ENCODE measurements at regions not wholly inside any gene's neighbourhood (a gene's known extent, or its start where the extent isn't known, plus 50 kb on each side); places are given as distances from the start of the nearest gene placed in this dataset.

GRCh38 chr16:85413691-85414663 lies 199.1 kb upstream of the GSE1 start:
- intact Hi-C loops (cut with DNase I), result no loop called here
- no peaks in the 10 kb centered on the region for H3K9me3 ChIP-seq
- ATAC-seq, result no peak
- no peaks in the 10 kb centered on the region for H3K36me3 ChIP-seq
- H3K27me3 ChIP-seq (ENCODE audit: low read depth), result no peaks in the 10 kb centered on the region
- no peak for TF ChIP-seq CTCF (IDR thresholded peaks at IDR 0.05)
- no peak overlapping the region for H3K27ac ChIP-seq
- H3K4me1 ChIP-seq, result peaks cover 10% of the 10 kb centered on the region
- H3K4me3 ChIP-seq, result no peak overlapping the region
- DNase-seq, result peak; percentile 21

GRCh38 chr16:85415196-85416090 lies 197.7 kb upstream of the GSE1 start:
- ATAC-seq (no peak), DNase-seq (peak; percentile 44)
- Histone ChIP-seq H3K27ac (no peak overlapping the region), H3K27me3 (ENCODE audit: low read depth) (no peaks in the 10 kb centered on the region), H3K36me3 (no peaks in the 10 kb centered on the region), H3K4me3 (no peak overlapping the region), H3K9me3 (no peaks in the 10 kb centered on the region), H3K4me1 (peaks cover 11% of the 10 kb centered on the region)
- intact Hi-C loops (cut with DNase I), result no loop called here
- TF ChIP-seq CTCF (IDR thresholded peaks at IDR 0.05), result no peak

- Histone ChIP-seq H3K27me3 (ENCODE audit: low read depth) (no peaks in the 10 kb centered on the region), H3K9me3 (no peaks in the 10 kb centered on the region), H3K4me3 (peak overlapping the region; percentile 40), H3K4me1 (peaks cover 20% of the 10 kb centered on the region), H3K36me3 (no peaks in the 10 kb centered on the region), H3K27ac (no peak overlapping the region)
- DNase-seq (peak; percentile 89), ATAC-seq (peak; percentile 89 to 90)
- intact Hi-C loops (cut with DNase I), result no loop called here
- peak; percentile 80 for TF ChIP-seq CTCF (IDR thresholded peaks at IDR 0.05)
Observed at GRCh38 chr16:85416228-85417109, 196.7 kb upstream of the GSE1 start.

- intact Hi-C loops (cut with DNase I), result no loop called here
Observed at GRCh38 chr16:85417156-85417860, 195.8 kb upstream of the GSE1 start.

More at GRCh38 chr16:85417156-85417860, 195.8 kb upstream of the GSE1 start:
- Histone ChIP-seq H3K27ac (no peak overlapping the region), H3K4me1 (peaks cover 21% of the 10 kb centered on the region), H3K4me3 (no peak overlapping the region), H3K27me3 (ENCODE audit: low read depth) (no peaks in the 10 kb centered on the region), H3K36me3 (no peaks in the 10 kb centered on the region), H3K9me3 (no peaks in the 10 kb centered on the region)
- no peak for TF ChIP-seq CTCF (IDR thresholded peaks at IDR 0.05)
- DNase-seq, result peak; percentile 29
- ATAC-seq, result no peak

All from lower lobe of right lung (tissue), 2 donors.